Body of pancreas (tissue), 4 donors: ENCODE measurements at regions not wholly inside any gene's neighbourhood (a gene's known extent, or its start where the extent isn't known, plus 50 kb on each side); places are given as distances from the start of the nearest gene placed in this dataset.

Source experiments
- ATAC-seq: fragments of 150-250 bp; one replicate; pipeline ENCODE4 v1.9.1; 2016
- DNase-seq, 4 donors: peaks; one replicate each; pipeline ENCODE4 v3.0.0-alpha.2; 2019
- H3K27ac ChIP-seq, 4 donors: fragments of 200-600 bp; sonication (generic); 1 replicate in 3 of 4; 2 replicates in 1 of 4; pipeline versions ENCODE4 v1.5.1 to v1.6.1; 2016 to 2019; ENCODE audit warnings: mild to moderate bottlenecking in 1 of 4, mixed read lengths in 1 of 4, moderate library complexity in 1 of 4
- H3K27me3 ChIP-seq, 2 donors: fragments of 200-600 bp; sonication (generic); one replicate each; pipeline ENCODE4 v1.6.0; 2016; ENCODE audit warnings: mild to moderate bottlenecking in 1 of 2
- H3K36me3 ChIP-seq, 2 donors: fragments of 200-600 bp; sonication (generic); replicated peaks in 1 of 2; 2 replicates each; pipeline ENCODE4 v1.5.1; 2016; ENCODE audit warnings: low read depth in 2 of 2; ENCODE audit not compliant: insufficient read depth in 1 of 2
- H3K4me1 ChIP-seq: fragments of 200-600 bp; sonication (generic); one replicate; pipeline ENCODE4 v1.6.0; 2016
- H3K4me3 ChIP-seq, 2 donors: fragments of 200-600 bp; sonication (generic); 1 replicate in 1 of 2; 2 replicates in 1 of 2; pipeline ENCODE4 v1.5.1; 2016 to 2019
- H3K9me3 ChIP-seq, 3 donors: fragments of 200-600 bp; sonication (generic); 1 replicate in 2 of 3; 2 replicates in 1 of 3; pipeline ENCODE4 v1.5.1; 2016
- CTCF ChIP-seq, 7 experiments: fragments of 450-650 bp in 4 of 7; fragments of 200-600 bp in 3 of 7; sonication (generic) in 3 of 7; IDR thresholded peaks; one replicate each; pipeline ENCODE4 v1.5.1; 2016 to 2019; ENCODE audit warnings: antibody characterized with exemption in 7 of 7
- POLR2A ChIP-seq, 3 donors: fragments of 450-650 bp; IDR thresholded peaks; one replicate each; pipeline ENCODE4 v1.6.1; 2016; ENCODE audit warnings: antibody characterized with exemption in 3 of 3, mild to moderate bottlenecking in 2 of 3
- WGBS, 2 donors: methylation state at CpG; one replicate each; pipeline ENCODE4 v1.1.5; 2017; 5-methylcytosine and 5-hydroxymethylcytosine counted together
- intact Hi-C: fragments of 100-400 bp; cut with DNase I; formaldehyde crosslinking; loops from one replicate; pipeline ENCODE4 v1.15.1; 2023

GRCh38 chr2:223269386-223269785 is 217.4 kb downstream of the KCNE4 start:
- DNase-seq (no peak), ATAC-seq (no peak)
- Histone ChIP-seq H3K9me3 (no peaks in the 10 kb centered on the region), H3K27me3 (no peaks in the 10 kb centered on the region), H3K27ac (no peak overlapping the region), H3K4me1 (no peaks in the 10 kb centered on the region), H3K36me3 (no peaks in the 10 kb centered on the region), H3K4me3 (no peak overlapping the region)
- intact Hi-C loops = no loop called here
- 70 to 73% methylated on average over 1 of the region's 1 CpG for WGBS, 2 donors
- TF ChIP-seq POLR2A (IDR thresholded peaks at IDR 0.05) (no peak), CTCF (IDR thresholded peaks at IDR 0.05) (no peak)

- ATAC-seq = no peak
- no peaks in the 10 kb centered on the region for H3K36me3 ChIP-seq
- H3K27me3 ChIP-seq = no peaks in the 10 kb centered on the region
- H3K9me3 ChIP-seq = no peaks in the 10 kb centered on the region
- H3K4me1 ChIP-seq = no peaks in the 10 kb centered on the region
- no peak overlapping the region for H3K27ac ChIP-seq
- TF ChIP-seq CTCF (IDR thresholded peaks at IDR 0.05) = no peak
- no peak for TF ChIP-seq POLR2A (IDR thresholded peaks at IDR 0.05)
- DNase-seq = no peak
- intact Hi-C loops = no loop called here
- H3K4me3 ChIP-seq = no peak overlapping the region
- 50 to 54% methylated on average over 5 of the region's 5 CpGs for WGBS, 2 donors
Observed at GRCh38 chr2:223270548-223270947, 218.6 kb downstream of the KCNE4 start.

GRCh38 chr2:223273995-223274394 is 222.0 kb downstream of the KCNE4 start:
- DNase-seq (no peak), ATAC-seq (no peak)
- no peaks in the 10 kb centered on the region for H3K36me3 ChIP-seq
- H3K9me3 ChIP-seq = no peaks in the 10 kb centered on the region
- H3K4me1 ChIP-seq = no peaks in the 10 kb centered on the region
- no peak overlapping the region for H3K4me3 ChIP-seq
- intact Hi-C loops = no loop called here
- no peak for TF ChIP-seq POLR2A (IDR thresholded peaks at IDR 0.05)
- no peak for TF ChIP-seq CTCF (IDR thresholded peaks at IDR 0.05)
- no peak overlapping the region for H3K27ac ChIP-seq
- H3K27me3 ChIP-seq = no peaks in the 10 kb centered on the region

GRCh38 chr2:223282221-223282620 is 230.2 kb downstream of the KCNE4 start:
- Histone ChIP-seq H3K27me3 (no peaks in the 10 kb centered on the region), H3K4me1 (no peaks in the 10 kb centered on the region), H3K27ac (no peak overlapping the region), H3K4me3 (no peak overlapping the region), H3K36me3 (no peaks in the 10 kb centered on the region), H3K9me3 (no peaks in the 10 kb centered on the region)
- intact Hi-C loops = no loop called here
- DNase-seq (no peak), ATAC-seq (no peak)
- no peak for TF ChIP-seq CTCF (IDR thresholded peaks at IDR 0.05)
- no peak for TF ChIP-seq POLR2A (IDR thresholded peaks at IDR 0.05)

GRCh38 chr2:223283329-223283728 is 231.3 kb downstream of the KCNE4 start:
- Histone ChIP-seq H3K27ac (no peak overlapping the region), H3K9me3 (no peaks in the 10 kb centered on the region), H3K27me3 (no peaks in the 10 kb centered on the region), H3K36me3 (no peaks in the 10 kb centered on the region), H3K4me3 (no peak overlapping the region), H3K4me1 (no peaks in the 10 kb centered on the region)
- ATAC-seq = no peak
- intact Hi-C loops = no loop called here
- WGBS, 2 donors = 64 to 65% methylated on average over 2 of the region's 2 CpGs
- TF ChIP-seq POLR2A (IDR thresholded peaks at IDR 0.05) = no peak
- no peak for TF ChIP-seq CTCF (IDR thresholded peaks at IDR 0.05)
- DNase-seq = no peak
